ENCODE measurements at regions not wholly inside any gene's neighbourhood (a gene's known extent, or its start where the extent isn't known, plus 50 kb on each side); places are given as distances from the start of the nearest gene placed in this dataset.
"Not testable (repeated sequence)": the region's sequence is repeated elsewhere in the genome, so short reads cannot be mapped to it uniquely, and the experiment has no call there.

- Histone ChIP-seq H3K4me3 (ENCODE audit: low read depth, low read length) (no peak overlapping the region), H3K9ac (ENCODE audit: low read depth, low read length) (no peak overlapping the region), H3K9me3 (ENCODE audit: control insufficient read depth, insufficient read depth, low read length) (no peaks in the 10 kb centered on the region)
Measured at GRCh38 chr13:64078480-64078936, 2662.9 kb upstream of the PCDH20 start.

DNA sequence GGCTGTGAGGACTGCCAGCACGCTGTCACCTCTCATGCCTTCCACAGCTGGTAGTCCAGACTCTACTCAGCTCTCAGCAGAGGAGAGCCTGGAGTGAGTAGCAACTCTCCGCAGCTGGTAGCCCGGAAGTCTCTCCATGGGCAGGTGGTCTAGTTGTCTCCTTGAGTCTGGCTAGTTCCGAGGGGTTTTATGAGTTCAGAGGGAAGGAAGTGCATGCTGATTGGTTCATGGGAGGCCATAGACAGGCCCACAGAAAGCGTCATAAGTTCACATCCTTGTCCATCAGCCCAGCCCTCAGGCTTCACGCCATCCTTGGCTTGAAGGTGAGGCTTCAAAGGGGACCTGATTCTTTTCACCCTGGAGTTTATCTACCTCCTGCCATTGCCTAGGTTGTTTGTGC is 2662.4 kb upstream of the PCDH20 start:
- Histone ChIP-seq H3K36me3 (ENCODE audit: control insufficient read depth, insufficient read depth, low read length) (no peaks in the 10 kb centered on the region), H3K9me3 (ENCODE audit: control insufficient read depth, insufficient read depth, low read length) (no peaks in the 10 kb centered on the region), H3K27ac (ENCODE audit: low read depth, low read length) (no peak overlapping the region), H3K4me3 (ENCODE audit: low read depth, low read length) (no peak overlapping the region), H3K9ac (ENCODE audit: low read depth, low read length) (no peak overlapping the region), H3K4me1 (ENCODE audit: control insufficient read depth, insufficient read depth, low read length) (no peaks in the 10 kb centered on the region), H3K27me3 (ENCODE audit: control insufficient read depth, insufficient read depth, low read length) (no peaks in the 10 kb centered on the region)

More at GRCh38 chr13:64078480-64078936, 2662.9 kb upstream of the PCDH20 start:
- Histone ChIP-seq H3K36me3 (ENCODE audit: control insufficient read depth, insufficient read depth, low read length) (no peaks in the 10 kb centered on the region), H3K27me3 (ENCODE audit: control insufficient read depth, insufficient read depth, low read length) (no peaks in the 10 kb centered on the region), H3K27ac (ENCODE audit: low read depth, low read length) (no peak overlapping the region), H3K4me1 (ENCODE audit: control insufficient read depth, insufficient read depth, low read length) (no peaks in the 10 kb centered on the region)

DNA sequence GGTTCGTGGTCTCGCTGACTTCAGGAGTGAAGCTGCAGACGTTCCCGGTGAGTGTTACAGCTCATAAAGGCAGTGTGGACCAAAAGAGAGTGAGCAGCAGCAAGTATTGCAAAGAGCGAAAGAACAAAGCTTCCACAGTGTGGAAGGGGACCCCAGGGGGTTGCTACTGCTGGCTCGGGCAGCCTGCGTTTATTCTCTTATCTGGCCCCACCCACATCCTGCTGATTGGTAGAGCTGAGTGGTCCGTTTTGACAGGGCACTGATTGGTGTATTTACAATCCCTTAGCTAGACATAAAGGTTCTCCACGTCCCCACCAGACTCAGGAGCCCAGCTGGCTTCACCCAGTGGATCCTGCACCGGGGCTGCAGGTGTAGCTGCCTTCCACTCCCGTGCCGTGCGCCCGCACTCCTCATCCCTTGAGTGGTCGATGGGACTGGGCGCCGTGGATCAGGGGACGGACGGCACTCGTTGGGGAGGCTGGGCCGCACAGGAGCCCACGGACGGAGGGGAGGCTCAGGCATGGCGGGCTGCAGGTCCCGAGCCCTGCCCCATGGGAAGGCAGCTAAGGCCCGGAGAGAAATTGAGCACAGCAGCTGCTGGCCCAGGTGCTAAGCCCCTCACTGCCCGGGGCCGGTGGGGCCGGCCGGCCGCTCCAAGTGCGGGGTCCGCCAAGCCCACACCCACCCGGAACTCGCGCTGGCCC is 2661.6 kb upstream of the PCDH20 start:
- not testable (repeated sequence) for H3K27ac ChIP-seq (ENCODE audit: low read depth, low read length); H3K36me3 ChIP-seq (ENCODE audit: control insufficient read depth, insufficient read depth, low read length); H3K9me3 ChIP-seq (ENCODE audit: control insufficient read depth, insufficient read depth, low read length); H3K27me3 ChIP-seq (ENCODE audit: control insufficient read depth, insufficient read depth, low read length); H3K9ac ChIP-seq (ENCODE audit: low read depth, low read length); H3K4me3 ChIP-seq (ENCODE audit: low read depth, low read length); H3K4me1 ChIP-seq (ENCODE audit: control insufficient read depth, insufficient read depth, low read length)

DNA sequence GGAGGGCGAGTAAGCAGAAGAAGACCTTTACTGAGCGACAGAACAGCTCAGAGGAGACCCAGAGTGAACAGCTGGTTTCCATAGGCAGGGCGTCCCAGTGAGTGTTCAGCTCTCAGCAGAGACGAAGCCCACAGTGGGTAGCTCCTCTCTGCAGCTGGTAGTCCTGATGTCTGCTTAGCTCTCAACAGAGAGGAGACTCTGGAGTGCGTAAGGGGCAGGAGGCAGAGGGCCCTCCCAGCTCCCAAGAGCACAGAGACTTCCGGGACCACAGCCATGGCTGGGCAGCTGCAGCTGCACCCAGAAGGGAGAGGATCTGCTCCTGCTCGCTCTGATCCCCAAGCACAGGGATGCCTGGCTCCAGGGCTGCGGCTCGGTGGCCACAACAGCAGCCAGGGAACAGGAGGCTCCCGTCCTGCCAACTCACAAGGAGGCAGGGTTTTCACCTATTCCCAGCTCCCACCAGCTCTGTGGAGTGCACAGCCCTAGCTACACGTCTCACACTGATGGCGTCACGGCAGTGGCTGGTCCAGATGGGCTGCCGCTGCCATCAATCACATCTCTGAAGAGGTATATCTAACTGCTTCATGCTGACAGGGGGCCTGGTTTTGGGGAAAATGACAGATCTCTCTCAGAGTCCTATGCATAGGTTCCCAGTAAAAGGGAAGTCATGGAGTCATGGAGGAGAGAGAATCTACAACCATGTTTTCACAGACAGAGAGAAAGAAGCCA is 2660.1 kb upstream of the PCDH20 start:
- Histone ChIP-seq H3K27ac (ENCODE audit: low read depth, low read length) (no peak overlapping the region), H3K4me1 (ENCODE audit: control insufficient read depth, insufficient read depth, low read length) (no peaks in the 10 kb centered on the region), H3K4me3 (ENCODE audit: low read depth, low read length) (no peak overlapping the region), H3K9me3 (ENCODE audit: control insufficient read depth, insufficient read depth, low read length) (no peaks in the 10 kb centered on the region), H3K9ac (ENCODE audit: low read depth, low read length) (no peak overlapping the region), H3K36me3 (ENCODE audit: control insufficient read depth, insufficient read depth, low read length) (no peaks in the 10 kb centered on the region), H3K27me3 (ENCODE audit: control insufficient read depth, insufficient read depth, low read length) (no peaks in the 10 kb centered on the region)

- no peak overlapping the region for H3K27ac ChIP-seq (ENCODE audit: low read depth, low read length)
- H3K4me3 ChIP-seq (ENCODE audit: low read depth, low read length) = no peak overlapping the region
- no peaks in the 10 kb centered on the region for H3K36me3 ChIP-seq (ENCODE audit: control insufficient read depth, insufficient read depth, low read length)
- H3K4me1 ChIP-seq (ENCODE audit: control insufficient read depth, insufficient read depth, low read length) = no peaks in the 10 kb centered on the region
- no peaks in the 10 kb centered on the region for H3K9me3 ChIP-seq (ENCODE audit: control insufficient read depth, insufficient read depth, low read length)
- no peak overlapping the region for H3K9ac ChIP-seq (ENCODE audit: low read depth, low read length)
- H3K27me3 ChIP-seq (ENCODE audit: control insufficient read depth, insufficient read depth, low read length) = no peaks in the 10 kb centered on the region
Measured at GRCh38 chr13:64074971-64075474, 2659.4 kb upstream of the PCDH20 start.

- H3K27me3 ChIP-seq (ENCODE audit: control insufficient read depth, insufficient read depth, low read length) = no peaks in the 10 kb centered on the region
- H3K4me3 ChIP-seq (ENCODE audit: low read depth, low read length) = no peak overlapping the region
- no peak overlapping the region for H3K27ac ChIP-seq (ENCODE audit: low read depth, low read length)
- no peaks in the 10 kb centered on the region for H3K4me1 ChIP-seq (ENCODE audit: control insufficient read depth, insufficient read depth, low read length)
- H3K9ac ChIP-seq (ENCODE audit: low read depth, low read length) = no peak overlapping the region
- no peaks in the 10 kb centered on the region for H3K9me3 ChIP-seq (ENCODE audit: control insufficient read depth, insufficient read depth, low read length)
- H3K36me3 ChIP-seq (ENCODE audit: control insufficient read depth, insufficient read depth, low read length) = no peaks in the 10 kb centered on the region
Measured at GRCh38 chr13:64073203-64073602, 2657.6 kb upstream of the PCDH20 start.

GRCh38 chr13:64071352-64071751 is 2655.7 kb upstream of the PCDH20 start:
- Histone ChIP-seq H3K4me3 (ENCODE audit: low read depth, low read length) (no peak overlapping the region), H3K9ac (ENCODE audit: low read depth, low read length) (no peak overlapping the region), H3K27me3 (ENCODE audit: control insufficient read depth, insufficient read depth, low read length) (no peaks in the 10 kb centered on the region)

DNA sequence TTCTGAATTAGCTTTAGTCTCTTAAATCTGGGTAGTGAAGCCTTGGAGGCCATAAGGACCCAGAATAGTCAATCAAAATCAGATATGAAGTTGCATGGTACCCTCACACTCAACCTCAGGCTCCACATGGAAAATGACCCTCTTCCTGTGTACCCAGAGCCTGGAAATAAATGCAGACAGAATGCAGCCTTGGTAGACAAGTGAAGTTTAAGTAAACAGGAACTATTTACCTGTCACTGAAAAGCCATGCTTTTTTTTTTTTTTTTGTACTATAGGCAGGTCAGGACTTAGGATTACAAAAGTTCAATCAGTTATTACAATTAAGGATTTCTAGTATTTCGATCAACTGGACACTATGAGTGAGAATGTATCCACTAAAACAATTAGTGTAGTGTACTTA is 2654.2 kb upstream of the PCDH20 start:
- no peak overlapping the region for H3K4me3 ChIP-seq (ENCODE audit: low read depth, low read length)

More at GRCh38 chr13:64071352-64071751, 2655.7 kb upstream of the PCDH20 start:
- Histone ChIP-seq H3K36me3 (ENCODE audit: control insufficient read depth, insufficient read depth, low read length) (no peaks in the 10 kb centered on the region), H3K9me3 (ENCODE audit: control insufficient read depth, insufficient read depth, low read length) (no peaks in the 10 kb centered on the region), H3K4me1 (ENCODE audit: control insufficient read depth, insufficient read depth, low read length) (no peaks in the 10 kb centered on the region), H3K27ac (ENCODE audit: low read depth, low read length) (no peak overlapping the region)

DNA sequence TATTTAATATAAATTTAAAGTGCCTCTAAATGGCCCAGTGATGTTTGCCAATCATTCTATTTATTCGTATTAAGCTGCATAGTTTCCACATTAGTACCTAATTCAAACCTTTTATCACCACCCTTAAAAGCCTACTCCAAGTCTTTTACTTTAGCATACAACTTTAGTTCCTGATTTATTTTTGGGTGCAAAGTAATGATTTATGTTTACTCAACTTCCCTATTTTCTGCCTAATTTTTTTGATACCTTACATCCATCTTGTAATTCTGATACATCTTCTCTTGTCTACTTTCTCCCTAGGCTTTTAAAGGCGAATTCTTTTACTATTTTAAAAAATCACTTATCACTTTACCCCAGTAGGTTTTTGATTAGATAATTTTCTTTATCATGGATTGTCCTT is 2651.1 kb upstream of the PCDH20 start:
- Histone ChIP-seq H3K27me3 (ENCODE audit: control insufficient read depth, insufficient read depth, low read length) (no peaks in the 10 kb centered on the region), H3K27ac (ENCODE audit: low read depth, low read length) (no peak overlapping the region), H3K36me3 (ENCODE audit: control insufficient read depth, insufficient read depth, low read length) (no peaks in the 10 kb centered on the region), H3K4me3 (ENCODE audit: low read depth, low read length) (no peak overlapping the region), H3K9me3 (ENCODE audit: control insufficient read depth, insufficient read depth, low read length) (no peaks in the 10 kb centered on the region), H3K4me1 (ENCODE audit: control insufficient read depth, insufficient read depth, low read length) (no peaks in the 10 kb centered on the region), H3K9ac (ENCODE audit: low read depth, low read length) (no peak overlapping the region)

More for the DNA sequence above, 2654.2 kb upstream of the PCDH20 start:
- H3K9ac ChIP-seq (ENCODE audit: low read depth, low read length) = no peak overlapping the region
- H3K27me3 ChIP-seq (ENCODE audit: control insufficient read depth, insufficient read depth, low read length) = no peaks in the 10 kb centered on the region
- no peaks in the 10 kb centered on the region for H3K9me3 ChIP-seq (ENCODE audit: control insufficient read depth, insufficient read depth, low read length)
- H3K27ac ChIP-seq (ENCODE audit: low read depth, low read length) = no peak overlapping the region
- H3K36me3 ChIP-seq (ENCODE audit: control insufficient read depth, insufficient read depth, low read length) = no peaks in the 10 kb centered on the region
- H3K4me1 ChIP-seq (ENCODE audit: control insufficient read depth, insufficient read depth, low read length) = no peaks in the 10 kb centered on the region

GRCh38 chr13:64061649-64062048 is 2646.0 kb upstream of the PCDH20 start:
- Histone ChIP-seq H3K36me3 (ENCODE audit: control insufficient read depth, insufficient read depth, low read length) (no peaks in the 10 kb centered on the region), H3K4me3 (ENCODE audit: low read depth, low read length) (no peak overlapping the region), H3K27me3 (ENCODE audit: control insufficient read depth, insufficient read depth, low read length) (no peaks in the 10 kb centered on the region), H3K9ac (ENCODE audit: low read depth, low read length) (no peak overlapping the region), H3K4me1 (ENCODE audit: control insufficient read depth, insufficient read depth, low read length) (no peaks in the 10 kb centered on the region), H3K9me3 (ENCODE audit: control insufficient read depth, insufficient read depth, low read length) (no peaks in the 10 kb centered on the region), H3K27ac (ENCODE audit: low read depth, low read length) (no peak overlapping the region)

GRCh38 chr13:64057372-64058020 is 2641.8 kb upstream of the PCDH20 start:
- Histone ChIP-seq H3K9me3 (ENCODE audit: control insufficient read depth, insufficient read depth, low read length) (no peaks in the 10 kb centered on the region), H3K4me1 (ENCODE audit: control insufficient read depth, insufficient read depth, low read length) (no peaks in the 10 kb centered on the region)

More at GRCh38 chr13:64057372-64058020, 2641.8 kb upstream of the PCDH20 start:
- Histone ChIP-seq H3K27me3 (ENCODE audit: control insufficient read depth, insufficient read depth, low read length) (no peaks in the 10 kb centered on the region), H3K4me3 (ENCODE audit: low read depth, low read length) (no peak overlapping the region), H3K36me3 (ENCODE audit: control insufficient read depth, insufficient read depth, low read length) (no peaks in the 10 kb centered on the region), H3K9ac (ENCODE audit: low read depth, low read length) (no peak overlapping the region), H3K27ac (ENCODE audit: low read depth, low read length) (no peak overlapping the region)
